Glutamatergic neuron (in vitro differentiated cells): ENCODE measurements at regions not wholly inside any gene's neighbourhood (a gene's known extent, or its start where the extent isn't known, plus 50 kb on each side); places are given as distances from the start of the nearest gene placed in this dataset.
"Not testable (repeated sequence)": the region's sequence is repeated elsewhere in the genome, so short reads cannot be mapped to it uniquely, and the experiment has no call there.

Source experiments
- DNase-seq: peaks from one replicate; pipeline ENCODE4 v3.0.0; 2022
- H3K27ac Mint-ChIP-seq: one replicate; pipeline ENCODE4 v1.8.0; 2020; ENCODE audit warnings: mild to moderate bottlenecking, mixed read lengths, inconsistent platforms; ENCODE audit not compliant: unreplicated experiment
- H3K27me3 Mint-ChIP-seq: one replicate; pipeline ENCODE4 v1.8.0; 2020; ENCODE audit warnings: mild to moderate bottlenecking, moderate library complexity, mixed read lengths, inconsistent platforms; ENCODE audit not compliant: unreplicated experiment
- H3K36me3 Mint-ChIP-seq: one replicate; pipeline ENCODE4 v1.8.0; 2020; ENCODE audit warnings: mild to moderate bottlenecking, mixed read lengths, inconsistent platforms; ENCODE audit not compliant: unreplicated experiment
- H3K4me1 Mint-ChIP-seq: one replicate; pipeline ENCODE4 v1.8.0; 2020; ENCODE audit warnings: mild to moderate bottlenecking, low read depth, mixed read lengths, inconsistent platforms; ENCODE audit not compliant: unreplicated experiment
- H3K4me3 Mint-ChIP-seq: one replicate; pipeline ENCODE4 v1.8.0; 2020; ENCODE audit warnings: mild to moderate bottlenecking, mixed read lengths, inconsistent platforms; ENCODE audit not compliant: unreplicated experiment
- H3K9me3 Mint-ChIP-seq: one replicate; pipeline ENCODE4 v1.8.0; 2020; ENCODE audit warnings: mild to moderate bottlenecking, moderate library complexity, mixed read lengths, inconsistent platforms; ENCODE audit not compliant: unreplicated experiment
- CTCF ChIP-seq: fragments of 200-600 bp; sonication (generic); IDR thresholded peaks from one replicate; pipeline ENCODE4 v1.5.0; 2021; ENCODE audit not compliant: partially characterized antibody, unreplicated experiment

DNA sequence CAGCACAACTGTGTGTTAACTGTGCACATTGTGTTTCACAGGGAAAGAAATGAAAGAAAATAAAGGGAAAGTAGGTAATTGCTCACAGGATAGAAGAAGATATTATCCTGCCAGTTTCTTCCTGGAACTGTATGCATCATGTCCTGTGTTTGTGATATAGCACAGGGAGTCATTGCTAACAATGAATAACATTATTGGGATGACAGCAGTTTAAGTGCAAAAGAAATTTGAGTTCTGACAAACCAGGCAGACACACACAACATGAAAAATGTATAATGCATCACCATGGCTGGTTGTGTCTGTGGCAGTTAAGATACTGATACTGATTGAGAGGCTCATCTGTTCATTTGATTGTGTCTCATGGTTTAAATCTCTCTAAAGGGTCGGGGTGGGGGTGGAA, 145.4 kb downstream of the SPATA31D1 start:
- no peaks in the 10 kb centered on the region for H3K36me3 Mint-ChIP-seq
- H3K4me3 Mint-ChIP-seq: no peak overlapping the region
- H3K27ac Mint-ChIP-seq: no peak overlapping the region
- H3K4me1 Mint-ChIP-seq: no peaks in the 10 kb centered on the region
- DNase-seq: no peak
- no peaks in the 10 kb centered on the region for H3K9me3 Mint-ChIP-seq
- no peak for TF ChIP-seq CTCF
- H3K27me3 Mint-ChIP-seq: no peaks in the 10 kb centered on the region

GRCh38 chr9:82135106-82135505, 146.5 kb downstream of the SPATA31D1 start:
- Mint-ChIP-seq H3K4me3 (no peak overlapping the region), H3K27ac (no peak overlapping the region), H3K36me3 (no peaks in the 10 kb centered on the region), H3K9me3 (no peaks in the 10 kb centered on the region), H3K27me3 (no peaks in the 10 kb centered on the region), H3K4me1 (no peaks in the 10 kb centered on the region)
- no peak for DNase-seq
- TF ChIP-seq CTCF: no peak

DNA sequence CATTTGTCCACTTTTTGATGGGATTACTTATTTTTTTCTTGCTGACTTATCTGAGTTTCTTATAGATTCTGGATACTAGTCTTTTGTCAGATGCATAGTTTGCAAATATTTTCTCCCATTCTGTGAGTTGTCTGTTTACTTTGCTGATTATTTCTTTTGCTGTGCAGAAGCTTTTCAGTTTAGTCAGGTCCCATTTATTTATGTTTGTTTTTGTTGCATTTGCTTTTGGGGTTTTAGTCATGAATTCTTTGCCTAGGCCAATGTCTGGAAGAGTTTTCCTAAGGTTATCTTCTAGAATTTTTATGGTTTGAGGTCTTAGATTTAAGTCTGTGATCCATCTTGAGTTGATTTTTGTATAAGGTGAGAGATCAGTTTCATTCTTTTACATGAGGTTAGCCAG, 149.5 kb downstream of the SPATA31D1 start:
- not testable (repeated sequence) for H3K36me3 Mint-ChIP-seq, H3K9me3 Mint-ChIP-seq, H3K27me3 Mint-ChIP-seq, DNase-seq, H3K4me1 Mint-ChIP-seq, H3K27ac Mint-ChIP-seq, H3K4me3 Mint-ChIP-seq

GRCh38 chr9:82140471-82140870, 151.9 kb downstream of the SPATA31D1 start:
- Mint-ChIP-seq H3K27ac (no peak overlapping the region), H3K27me3 (peaks cover 2% of the 10 kb centered on the region), H3K9me3 (no peaks in the 10 kb centered on the region), H3K36me3 (no peaks in the 10 kb centered on the region), H3K4me3 (no peak overlapping the region), H3K4me1 (no peaks in the 10 kb centered on the region)
- DNase-seq: no peak
- no peak for TF ChIP-seq CTCF

- H3K36me3 Mint-ChIP-seq: no peaks in the 10 kb centered on the region
- H3K27me3 Mint-ChIP-seq: peaks cover 2% of the 10 kb centered on the region
- H3K4me1 Mint-ChIP-seq: peaks cover 24% of the 10 kb centered on the region
- H3K9me3 Mint-ChIP-seq: no peaks in the 10 kb centered on the region
- DNase-seq: no peak
- no peak for TF ChIP-seq CTCF
- no peak overlapping the region for H3K27ac Mint-ChIP-seq
- H3K4me3 Mint-ChIP-seq: no peak overlapping the region
Measured at GRCh38 chr9:82144803-82145202, 156.2 kb downstream of the SPATA31D1 start.

- Mint-ChIP-seq H3K4me1 (peaks cover 35% of the 10 kb centered on the region), H3K27ac (peak overlapping the region; percentile 15), H3K9me3 (no peaks in the 10 kb centered on the region), H3K36me3 (no peaks in the 10 kb centered on the region), H3K27me3 (peaks cover 3% of the 10 kb centered on the region), H3K4me3 (peak overlapping the region; percentile 5)
- no peak for DNase-seq
- TF ChIP-seq CTCF: no peak
Measured at GRCh38 chr9:82146677-82147076, 158.1 kb downstream of the SPATA31D1 start.
